Limb (tissue), 2 donors: ENCODE measurements at regions not wholly inside any gene's neighbourhood (a gene's known extent, or its start where the extent isn't known, plus 50 kb on each side); places are given as distances from the start of the nearest gene placed in this dataset.

Source experiments
- DNase-seq, 2 donors: peaks; one replicate each; pipeline ENCODE4 v3.0.0-alpha.2; 2016; ENCODE audit errors: extremely low spot score in 2 of 2

- DNase-seq = no peak
Measured at GRCh38 chr1:68551459-68551858, 54.6 kb upstream of the DEPDC1 start.

DNA sequence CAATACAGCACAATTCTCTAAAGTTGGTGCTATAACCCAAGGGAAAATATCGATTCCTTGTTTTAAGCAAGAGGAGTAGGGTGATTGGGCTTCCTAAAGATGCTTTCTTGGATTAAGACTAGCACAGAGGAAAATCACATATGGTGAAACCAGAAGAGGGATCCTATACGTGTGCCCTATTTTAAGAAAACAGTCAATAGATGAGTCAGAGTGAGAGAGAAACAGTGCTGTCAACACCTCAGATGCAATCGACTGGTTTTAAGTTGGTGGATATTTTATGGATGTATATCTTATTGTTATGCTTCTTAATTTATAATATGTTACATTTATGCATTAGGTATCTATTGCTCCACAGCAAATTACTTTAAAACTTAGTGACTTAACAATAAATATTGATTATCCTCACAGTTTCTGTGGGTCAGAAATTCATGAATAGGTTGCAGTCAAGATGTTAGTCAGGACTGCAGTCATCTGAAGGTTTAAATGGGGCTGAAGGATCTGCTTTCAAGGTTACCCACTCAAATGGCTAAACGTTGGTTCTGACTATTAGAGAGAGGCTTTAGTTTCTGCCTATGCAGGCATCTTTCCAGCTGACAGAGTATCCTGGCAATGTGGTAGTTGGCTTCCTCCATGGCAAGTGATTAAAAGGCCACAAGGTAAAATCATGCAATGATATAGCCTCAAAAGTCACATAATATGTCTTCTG lies 61.6 kb upstream of the DEPDC1 start:
- DNase-seq = no peak

DNA sequence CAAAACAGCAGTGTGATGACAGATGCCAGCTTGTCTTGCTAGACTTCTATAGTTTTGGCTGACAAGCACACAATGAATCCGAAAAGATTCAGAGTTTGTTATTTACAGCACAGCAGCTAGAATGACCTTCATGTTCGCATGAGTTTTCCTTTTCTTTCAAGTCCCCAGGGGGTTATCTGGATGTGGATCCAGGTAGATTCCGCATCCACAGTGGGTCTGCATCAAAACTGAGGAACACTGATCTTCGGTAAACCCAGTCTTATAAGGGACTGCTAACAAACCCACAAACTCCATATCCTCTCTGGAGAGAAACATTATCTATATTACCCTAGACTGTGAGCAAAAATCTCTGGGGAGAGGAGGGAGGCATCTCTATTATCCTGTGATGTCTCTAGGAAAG lies 69.0 kb upstream of the DEPDC1 start:
- no peak for DNase-seq

DNA sequence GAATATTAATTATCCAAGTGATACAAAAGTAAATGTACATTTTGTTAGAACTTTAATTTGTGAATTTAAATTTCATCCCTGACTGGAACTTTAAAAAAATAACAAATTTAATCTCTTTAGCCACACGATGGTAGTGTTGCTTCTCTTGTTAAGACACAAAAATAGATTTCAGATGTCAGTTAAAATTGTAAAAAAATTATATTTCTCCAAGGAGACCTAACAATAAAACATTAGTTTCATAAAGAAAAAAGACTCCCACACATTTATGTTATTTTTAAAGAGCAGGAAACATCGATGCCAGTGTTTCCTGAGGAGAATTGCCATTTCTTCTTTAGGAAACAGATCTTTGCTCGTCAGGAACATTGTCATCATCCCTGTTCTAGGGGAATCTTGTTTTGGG lies 74.0 kb upstream of the DEPDC1 start:
- DNase-seq = peak in 1 of 2 donors; percentile 18

- DNase-seq = peak in 1 of 2 donors; percentile 17
Measured at GRCh38 chr1:68571454-68572235, 74.8 kb upstream of the DEPDC1 start.

DNA sequence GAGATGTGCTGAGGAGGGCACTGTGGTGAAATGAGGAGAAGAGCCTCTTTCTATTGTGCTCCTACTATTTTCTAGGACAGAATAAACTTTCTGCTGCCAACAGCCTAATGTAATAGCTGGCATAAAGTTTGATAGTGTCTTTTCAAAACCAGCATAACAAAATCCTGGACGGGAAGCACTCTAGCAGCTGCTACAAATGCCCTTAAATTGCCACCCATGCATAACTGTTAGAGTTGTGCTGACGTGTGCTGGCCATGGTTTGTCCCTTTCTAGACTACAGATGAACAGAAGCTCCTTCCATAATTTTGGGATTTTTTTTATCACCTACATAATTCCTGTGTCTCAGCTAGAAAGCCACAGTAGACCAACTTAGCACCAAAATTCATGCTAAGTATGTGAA lies 88.5 kb upstream of the DEPDC1 start:
- DNase-seq = no peak

DNA sequence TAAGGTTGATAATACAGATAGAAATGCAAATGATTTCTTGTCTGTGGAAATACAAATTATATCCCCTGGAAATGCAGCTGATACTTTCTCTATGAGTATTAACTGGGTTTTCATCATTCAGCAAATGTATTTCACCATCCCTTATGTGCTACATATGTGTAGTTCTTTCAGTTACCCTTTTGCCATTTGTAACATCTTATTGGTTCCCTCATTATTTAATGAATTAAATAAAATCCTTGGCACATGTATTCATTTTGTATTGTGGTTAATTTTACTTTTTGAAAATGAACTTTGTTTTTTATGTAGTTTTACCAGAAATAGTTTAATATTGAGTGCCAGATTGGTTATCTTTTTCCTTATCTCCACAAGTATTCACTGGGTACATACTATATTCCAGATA lies 89.9 kb upstream of the DEPDC1 start:
- DNase-seq = no peak

DNA sequence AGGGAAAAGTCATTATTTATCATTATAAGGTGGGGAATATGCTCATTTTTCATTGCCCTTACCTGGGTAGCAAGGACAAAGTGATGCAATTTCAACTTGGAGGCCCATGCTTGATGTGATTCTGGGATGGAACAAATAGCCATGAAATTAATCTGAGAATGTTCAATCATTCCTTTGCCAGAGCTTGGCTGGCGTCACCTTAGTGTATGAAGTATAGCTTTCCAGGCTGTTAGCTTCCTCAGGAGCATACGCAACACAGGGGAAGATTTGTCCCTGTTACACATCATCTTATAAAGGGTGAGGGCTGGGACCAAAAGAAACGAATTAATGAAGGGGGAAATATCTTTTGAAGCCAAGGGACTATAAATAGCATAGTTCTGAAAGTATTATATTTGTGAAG lies 91.4 kb upstream of the DEPDC1 start:
- DNase-seq = no peak

- no peak for DNase-seq
Measured at GRCh38 chr1:68590473-68590872, 93.6 kb upstream of the DEPDC1 start.

GRCh38 chr1:68594851-68595250 lies 98.0 kb upstream of the DEPDC1 start:
- DNase-seq = no peak

DNA sequence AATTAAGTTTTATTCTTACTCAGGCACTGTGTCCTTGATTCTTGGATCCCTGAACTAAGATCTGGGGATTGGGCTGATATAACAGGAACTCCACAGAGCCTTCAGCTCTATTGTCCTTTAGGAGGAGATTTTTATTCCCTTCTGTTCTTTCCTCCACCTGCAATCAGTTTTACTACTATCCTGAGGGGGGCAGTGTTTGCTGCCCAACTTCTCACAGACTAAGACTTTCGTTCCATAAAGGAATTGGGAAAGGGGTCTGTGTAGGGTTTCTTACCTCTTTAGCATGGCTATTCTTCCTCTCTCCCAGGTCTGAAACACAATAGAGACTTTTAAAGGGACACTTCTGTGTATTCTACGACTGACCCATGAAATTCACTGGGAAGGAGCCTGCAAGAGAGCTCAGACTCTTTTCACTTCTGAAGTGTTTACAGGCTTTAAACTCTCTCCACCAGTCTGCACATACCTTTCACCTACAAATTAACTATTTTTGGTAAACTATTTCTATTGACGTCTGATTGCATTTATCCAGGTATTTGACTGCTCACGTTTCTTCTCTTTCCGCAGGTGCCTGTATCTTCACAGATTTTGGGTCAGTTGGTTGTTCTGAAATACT lies 103.3 kb upstream of the DEPDC1 start:
- peak in 1 of 2 donors; percentile 12 for DNase-seq

DNA sequence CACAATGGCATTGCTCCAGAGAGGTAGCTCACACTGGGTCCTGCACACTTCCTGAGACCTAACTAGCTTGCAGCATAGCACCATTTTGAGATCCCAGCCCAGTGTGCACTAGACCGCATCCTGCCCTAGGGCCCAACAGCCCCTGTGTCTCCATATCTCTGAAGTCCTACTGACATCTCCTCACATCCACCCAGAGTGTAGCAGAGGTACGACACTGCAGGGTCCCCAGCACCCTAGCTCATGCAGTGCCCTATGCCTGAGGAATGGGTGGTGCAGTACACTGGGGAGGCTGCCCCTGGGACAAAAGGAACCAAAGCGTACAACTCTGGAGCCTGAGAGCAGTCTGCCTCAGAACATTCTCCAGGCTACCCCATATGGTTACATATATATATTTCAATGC lies 111.4 kb upstream of the DEPDC1 start:
- DNase-seq = no peak

DNA sequence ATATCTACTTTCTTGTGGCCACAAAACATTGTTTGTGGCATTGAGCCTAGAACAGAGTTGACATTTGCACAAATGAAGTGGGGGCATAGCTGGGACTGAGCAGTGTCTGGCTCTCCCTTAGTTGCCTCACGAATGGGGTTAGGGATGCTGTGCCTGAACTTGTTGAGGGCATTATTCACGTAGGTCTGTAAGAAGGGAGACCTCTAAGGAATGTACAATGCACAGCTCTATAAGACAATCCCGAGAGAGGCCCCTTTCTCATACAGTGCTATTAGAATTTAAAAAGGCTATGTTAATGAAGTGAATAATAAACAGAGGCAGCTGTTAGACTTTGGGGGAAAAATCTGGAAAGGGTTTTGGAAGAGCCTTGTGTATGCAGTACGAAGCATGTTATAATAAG lies 118.4 kb upstream of the DEPDC1 start:
- no peak for DNase-seq

DNA sequence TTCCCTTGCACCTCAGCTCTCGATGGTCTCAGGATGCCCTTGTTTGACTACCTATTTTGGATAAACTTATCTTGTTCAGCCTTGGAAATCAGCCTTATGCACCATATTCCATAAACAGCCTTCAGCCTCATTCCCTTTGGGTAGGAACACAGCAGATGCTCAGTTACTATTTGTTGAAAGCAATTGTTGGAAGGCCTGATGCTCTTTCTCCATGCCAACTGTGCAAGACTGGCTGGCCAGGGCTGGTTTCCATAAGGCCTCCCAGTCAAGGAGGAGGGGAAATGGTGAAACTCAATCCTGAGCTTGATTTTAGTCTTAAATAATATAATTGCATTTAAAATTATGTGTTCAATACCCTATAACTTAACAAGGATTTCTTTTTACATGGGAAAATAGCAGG lies 121.1 kb upstream of the DEPDC1 start:
- no peak for DNase-seq

DNA sequence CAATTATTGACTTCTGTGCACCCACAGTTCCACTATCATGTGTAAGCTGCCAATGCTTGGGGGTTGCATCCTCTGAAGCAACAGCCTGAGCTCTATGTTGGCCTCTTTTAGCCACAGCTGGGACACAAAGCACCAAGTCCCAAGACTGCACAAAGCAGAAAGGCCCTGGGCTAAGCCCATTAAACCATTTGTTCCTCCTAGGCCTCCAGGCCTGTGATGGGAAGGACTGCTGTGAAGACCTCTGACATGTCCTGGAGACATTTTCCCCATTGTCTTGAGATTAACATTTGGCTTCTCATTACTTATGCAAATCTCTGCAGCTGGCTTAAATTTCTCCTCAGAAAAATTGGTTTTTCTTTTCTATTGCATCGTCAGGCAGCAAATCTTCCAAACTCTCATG lies 123.7 kb upstream of the DEPDC1 start:
- DNase-seq = no peak

DNA sequence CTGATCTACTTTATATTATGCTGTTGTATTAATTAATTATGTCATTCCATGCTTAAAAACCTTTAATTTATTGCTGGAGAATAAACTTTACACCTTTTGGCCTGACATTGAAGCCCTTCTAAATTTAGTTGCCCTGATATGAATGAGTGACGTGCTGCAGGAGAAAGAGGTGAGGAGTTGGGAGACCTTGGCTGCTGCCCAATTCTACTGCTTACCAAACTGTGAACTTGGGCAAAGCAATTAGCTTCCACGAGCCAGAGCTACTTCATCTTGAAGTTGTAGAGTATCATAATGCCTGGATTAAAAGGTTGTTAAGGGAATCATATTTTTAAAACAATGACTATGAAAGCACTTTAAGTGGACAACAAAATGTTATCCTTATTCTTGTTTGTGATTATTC lies 126.8 kb upstream of the DEPDC1 start:
- no peak for DNase-seq

DNA sequence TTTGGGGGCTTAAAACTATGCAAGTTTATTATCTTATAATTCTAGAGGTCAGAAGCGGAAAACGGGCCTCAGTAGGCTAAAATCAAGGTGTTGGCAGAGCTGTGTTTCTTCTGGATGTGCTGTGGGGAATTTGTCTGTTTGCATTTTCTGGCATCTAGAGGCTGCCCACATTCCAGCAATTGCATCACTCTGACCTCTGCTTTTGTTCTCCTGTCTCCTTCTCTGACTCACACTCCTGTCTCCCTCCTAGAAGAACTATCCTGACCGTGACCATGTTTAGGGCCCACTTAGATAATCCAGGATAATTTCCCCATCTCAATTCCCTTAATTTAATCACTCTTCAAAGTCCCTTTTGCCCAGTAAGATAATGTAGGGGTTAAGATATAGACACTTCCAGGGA lies 127.4 kb upstream of the DEPDC1 start:
- DNase-seq = no peak

- no peak for DNase-seq
Measured at GRCh38 chr1:68625624-68626023, 128.7 kb upstream of the DEPDC1 start.

DNA sequence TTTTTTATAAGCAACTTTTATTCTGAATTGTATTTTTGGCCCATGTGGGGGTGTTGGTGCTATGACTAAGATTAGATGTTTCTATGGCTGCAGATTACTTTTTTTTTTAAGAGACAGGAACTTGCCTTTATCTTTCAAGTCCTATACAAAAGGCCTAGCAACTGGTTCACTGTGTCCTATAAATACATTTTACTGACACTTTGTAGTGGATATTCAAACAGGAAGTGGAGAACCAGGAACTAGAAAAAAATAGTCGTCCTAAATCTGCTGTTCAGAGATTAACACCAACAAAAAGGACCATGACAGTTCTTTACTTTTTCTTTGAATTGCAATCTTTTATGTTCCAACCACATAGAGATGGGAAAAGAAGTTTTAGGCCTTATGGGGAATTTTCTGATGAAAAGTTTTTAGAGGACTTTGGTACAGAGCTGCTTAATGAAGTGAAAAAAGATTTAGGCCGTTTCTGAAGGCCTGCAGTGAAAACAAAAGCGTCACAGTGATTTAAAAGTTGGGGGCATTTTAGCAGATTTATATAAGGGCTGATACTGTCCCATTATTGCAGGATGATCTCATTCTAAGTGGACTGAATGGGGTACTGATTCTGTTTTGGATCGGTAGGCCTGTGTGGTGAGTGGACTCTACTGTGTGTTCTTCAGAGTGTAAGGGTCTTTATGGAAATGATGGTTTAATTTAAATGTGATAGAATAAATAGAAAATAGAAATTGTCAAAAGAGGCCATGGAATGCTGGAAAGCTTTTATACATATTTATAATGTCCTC lies 136.4 kb upstream of the DEPDC1 start:
- no peak for DNase-seq

DNA sequence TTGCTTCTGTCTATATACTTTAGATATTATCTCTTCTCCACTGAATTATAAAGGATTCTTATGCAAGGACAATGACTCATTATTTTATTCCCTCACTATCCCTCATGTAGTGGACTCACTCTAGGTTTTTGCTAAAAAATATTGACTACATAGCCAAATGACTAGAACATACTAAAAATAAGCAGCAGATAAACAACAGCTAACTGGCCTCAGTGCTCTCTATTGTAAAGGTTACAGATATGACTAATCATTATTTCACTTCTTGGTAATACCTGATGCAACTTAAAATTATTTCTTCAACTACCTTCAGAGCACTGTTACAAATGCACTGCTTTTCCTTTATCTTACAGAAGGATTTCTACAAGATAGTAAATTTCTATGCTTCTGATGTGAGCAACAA lies 147.6 kb upstream of the DEPDC1 start:
- no peak for DNase-seq

GRCh38 chr1:68651115-68651514 lies 154.2 kb upstream of the DEPDC1 start:
- no peak for DNase-seq

DNA sequence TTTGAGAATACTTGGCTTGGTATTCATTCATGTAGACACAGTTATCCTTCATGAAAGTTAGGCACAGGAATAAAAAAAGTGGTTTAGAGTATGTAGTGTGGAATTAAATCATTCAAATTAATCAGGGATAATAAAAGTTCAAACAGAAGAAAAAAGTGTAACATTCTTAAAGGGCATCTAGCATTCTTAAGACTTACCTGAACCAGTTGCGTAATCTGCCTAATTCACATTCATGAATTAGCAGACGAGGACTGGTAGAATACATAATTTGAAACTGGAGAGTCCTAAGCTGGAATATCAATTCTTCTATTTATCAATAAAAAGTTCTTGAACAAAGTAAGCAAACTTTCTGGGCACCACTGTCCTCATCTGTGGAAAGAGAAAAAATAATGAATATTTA lies 157.0 kb upstream of the DEPDC1 start:
- DNase-seq = no peak
